Ovary (tissue), 3 donors: ENCODE measurements at regions not wholly inside any gene's neighbourhood (a gene's known extent, or its start where the extent isn't known, plus 50 kb on each side); places are given as distances from the start of the nearest gene placed in this dataset.

Experiments
- EP300 ChIP-seq: sonication (generic); formaldehyde crosslinking; IDR thresholded peaks from one replicate; pipeline ENCODE4 v1.6.1; 2017; ENCODE audit warnings: antibody characterized with exemption
- POLR2A ChIP-seq: fragments of 450-650 bp; IDR thresholded peaks from one replicate; pipeline ENCODE4 v1.6.1; 2017; ENCODE audit warnings: antibody characterized with exemption, mild to moderate bottlenecking, moderate library complexity
- TF ChIP-seq, protein P1 (sequence below), 3 donors: fragments of 450-650 bp in 2 of 3; fragments of 200-600 bp in 1 of 3; IDR thresholded peaks; one replicate each; pipeline versions ENCODE4 v1.5.1 to v1.8.0; 2016 to 2022; ENCODE audit warnings: antibody characterized with exemption in 3 of 3, mild to moderate bottlenecking in 1 of 3
- donor health status: DM: no; HTN: no; CAD: no.

DNA sequence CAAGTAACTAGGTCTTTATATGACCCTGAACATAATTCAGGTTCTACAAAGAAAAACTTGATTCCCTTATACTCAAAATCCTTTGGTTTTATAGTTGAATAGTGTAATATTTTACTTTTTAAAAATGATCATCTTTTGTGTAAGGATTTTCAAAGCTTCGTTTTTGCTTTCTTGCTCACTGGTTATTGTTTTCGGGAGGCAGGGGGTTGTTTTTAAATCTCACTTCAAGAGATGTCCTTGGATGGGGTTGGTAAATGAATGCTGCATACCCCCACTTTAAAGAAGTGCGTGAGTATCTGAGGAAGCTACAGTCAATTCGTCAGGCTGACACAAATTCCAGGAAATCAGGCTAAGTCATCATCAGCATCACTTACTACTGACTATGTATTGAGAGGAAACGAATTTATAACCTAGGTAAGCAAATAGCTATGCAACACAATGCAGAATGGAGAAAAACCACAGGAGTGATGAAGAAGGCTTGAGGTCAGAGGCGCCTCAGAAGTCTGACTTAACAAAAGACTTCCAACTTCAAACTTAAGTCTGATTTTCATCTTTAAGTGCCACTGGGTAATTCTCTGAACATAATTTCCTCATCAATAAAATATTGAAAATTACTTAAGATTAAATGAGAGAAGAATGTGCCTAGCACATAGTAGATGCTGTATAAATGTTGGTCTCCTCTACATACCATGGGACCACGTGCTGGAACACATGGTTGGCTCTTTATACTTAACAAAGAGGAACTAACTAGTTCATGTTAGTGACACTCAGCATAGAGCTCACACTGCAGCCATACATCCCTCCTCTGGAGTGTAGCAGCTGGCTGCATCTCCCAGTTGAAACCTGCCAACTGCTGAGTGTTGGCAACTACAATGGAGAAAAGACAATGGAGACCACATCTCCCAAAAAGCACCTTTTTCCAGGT, 106.0 kb upstream of the KIF2A start:
- TF ChIP-seq, protein P1, sequence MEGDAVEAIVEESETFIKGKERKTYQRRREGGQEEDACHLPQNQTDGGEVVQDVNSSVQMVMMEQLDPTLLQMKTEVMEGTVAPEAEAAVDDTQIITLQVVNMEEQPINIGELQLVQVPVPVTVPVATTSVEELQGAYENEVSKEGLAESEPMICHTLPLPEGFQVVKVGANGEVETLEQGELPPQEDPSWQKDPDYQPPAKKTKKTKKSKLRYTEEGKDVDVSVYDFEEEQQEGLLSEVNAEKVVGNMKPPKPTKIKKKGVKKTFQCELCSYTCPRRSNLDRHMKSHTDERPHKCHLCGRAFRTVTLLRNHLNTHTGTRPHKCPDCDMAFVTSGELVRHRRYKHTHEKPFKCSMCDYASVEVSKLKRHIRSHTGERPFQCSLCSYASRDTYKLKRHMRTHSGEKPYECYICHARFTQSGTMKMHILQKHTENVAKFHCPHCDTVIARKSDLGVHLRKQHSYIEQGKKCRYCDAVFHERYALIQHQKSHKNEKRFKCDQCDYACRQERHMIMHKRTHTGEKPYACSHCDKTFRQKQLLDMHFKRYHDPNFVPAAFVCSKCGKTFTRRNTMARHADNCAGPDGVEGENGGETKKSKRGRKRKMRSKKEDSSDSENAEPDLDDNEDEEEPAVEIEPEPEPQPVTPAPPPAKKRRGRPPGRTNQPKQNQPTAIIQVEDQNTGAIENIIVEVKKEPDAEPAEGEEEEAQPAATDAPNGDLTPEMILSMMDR (IDR thresholded peaks at IDR 0.05): no peak
- TF ChIP-seq POLR2A (no peak), EP300 (no peak)
